Central memory CD8-positive, alpha-beta T cell (primary cell): ENCODE measurements at regions not wholly inside any gene's neighbourhood (a gene's known extent, or its start where the extent isn't known, plus 50 kb on each side); places are given as distances from the start of the nearest gene placed in this dataset.

ENCODE experiments used
- ATAC-seq: fragments of 150-1000 bp; cut with Tn5 transposase; replicated peaks from 2 replicates; pipeline ENCODE4 v1.10.0; 2022; ENCODE audit warnings: mild to moderate bottlenecking, moderate FRiP score, moderate number of reproducible peaks; ENCODE audit not compliant: poor library complexity, severe bottlenecking; ENCODE audit errors: extremely low read depth
- DNase-seq, 2 donors: peaks; one replicate each; pipeline ENCODE4 v3.0.0; 2021; ENCODE audit warnings: low spot score in 2 of 2
- H3K27ac Mint-ChIP-seq: one replicate; pipeline ENCODE4 v1.8.0; 2022; ENCODE audit warnings: low read depth, mild to moderate bottlenecking, moderate library complexity, mixed read lengths
- H3K27me3 Mint-ChIP-seq: one replicate; pipeline ENCODE4 v1.8.0; 2022; ENCODE audit warnings: mixed read lengths
- H3K36me3 Mint-ChIP-seq: one replicate; pipeline ENCODE4 v1.8.0; 2022; ENCODE audit warnings: mild to moderate bottlenecking, moderate library complexity, mixed read lengths; ENCODE audit not compliant: insufficient read depth
- H3K4me1 Mint-ChIP-seq: one replicate; pipeline ENCODE4 v1.8.0; 2022; ENCODE audit warnings: mixed read lengths
- H3K4me3 Mint-ChIP-seq: one replicate; pipeline ENCODE4 v1.8.0; 2022; ENCODE audit warnings: mild to moderate bottlenecking, moderate library complexity, mixed read lengths
- H3K9me3 Mint-ChIP-seq: one replicate; pipeline ENCODE4 v1.8.0; 2022; ENCODE audit warnings: mixed read lengths

GRCh38 chr2:226608451-226608850 is 191.2 kb downstream of the IRS1 start:
- no peak overlapping the region for H3K4me3 Mint-ChIP-seq
- no peaks in the 10 kb centered on the region for H3K9me3 Mint-ChIP-seq
- ATAC-seq (no peak), DNase-seq (no peak)
- H3K27ac Mint-ChIP-seq, result no peak overlapping the region
- no peaks in the 10 kb centered on the region for H3K36me3 Mint-ChIP-seq
- no peaks in the 10 kb centered on the region for H3K4me1 Mint-ChIP-seq
- H3K27me3 Mint-ChIP-seq, result peaks cover 54% of the 10 kb centered on the region

GRCh38 chr2:226607379-226607778 is 192.2 kb downstream of the IRS1 start:
- Mint-ChIP-seq H3K9me3 (no peaks in the 10 kb centered on the region), H3K36me3 (no peaks in the 10 kb centered on the region), H3K27ac (no peak overlapping the region), H3K4me1 (no peaks in the 10 kb centered on the region), H3K27me3 (peaks cover 55% of the 10 kb centered on the region), H3K4me3 (no peak overlapping the region)
- DNase-seq (no peak), ATAC-seq (no peak)

GRCh38 chr2:226605642-226606041 is 194.0 kb downstream of the IRS1 start:
- Mint-ChIP-seq H3K9me3 (no peaks in the 10 kb centered on the region), H3K4me1 (no peaks in the 10 kb centered on the region), H3K27me3 (peaks cover 55% of the 10 kb centered on the region), H3K4me3 (no peak overlapping the region), H3K36me3 (no peaks in the 10 kb centered on the region), H3K27ac (no peak overlapping the region)
- no peak for ATAC-seq
- no peak for DNase-seq

- Mint-ChIP-seq H3K9me3 (no peaks in the 10 kb centered on the region), H3K4me1 (no peaks in the 10 kb centered on the region), H3K27me3 (peaks cover 61% of the 10 kb centered on the region), H3K36me3 (no peaks in the 10 kb centered on the region), H3K4me3 (no peak overlapping the region), H3K27ac (no peak overlapping the region)
- no peak for DNase-seq
- no peak for ATAC-seq
These were observed 196.0 kb downstream of the IRS1 start for GRCh38 chr2:226603606-226604005.

GRCh38 chr2:226601881-226602662 is 197.5 kb downstream of the IRS1 start:
- H3K27ac Mint-ChIP-seq, result no peak overlapping the region
- no peaks in the 10 kb centered on the region for H3K9me3 Mint-ChIP-seq
- ATAC-seq, result no peak

GRCh38 chr2:226600802-226601201 is 198.8 kb downstream of the IRS1 start:
- Mint-ChIP-seq H3K27ac (no peak overlapping the region), H3K4me1 (no peaks in the 10 kb centered on the region), H3K27me3 (peaks cover 70% of the 10 kb centered on the region), H3K36me3 (no peaks in the 10 kb centered on the region), H3K9me3 (peaks cover 10% of the 10 kb centered on the region), H3K4me3 (no peak overlapping the region)
- DNase-seq (no peak), ATAC-seq (no peak)

More at GRCh38 chr2:226601881-226602662, 197.5 kb downstream of the IRS1 start:
- no peak for DNase-seq
- Mint-ChIP-seq H3K27me3 (peaks cover 65% of the 10 kb centered on the region), H3K4me3 (no peak overlapping the region), H3K36me3 (no peaks in the 10 kb centered on the region), H3K4me1 (no peaks in the 10 kb centered on the region)

- Mint-ChIP-seq H3K4me1 (no peaks in the 10 kb centered on the region), H3K36me3 (no peaks in the 10 kb centered on the region), H3K27ac (no peak overlapping the region), H3K9me3 (peaks cover 13% of the 10 kb centered on the region), H3K27me3 (peaks cover 70% of the 10 kb centered on the region), H3K4me3 (no peak overlapping the region)
- DNase-seq (no peak), ATAC-seq (no peak)
These were observed 199.4 kb downstream of the IRS1 start for GRCh38 chr2:226600184-226600583.

GRCh38 chr2:226589043-226589442 is 210.6 kb downstream of the IRS1 start:
- H3K4me1 Mint-ChIP-seq, result no peaks in the 10 kb centered on the region
- no peak overlapping the region for H3K27ac Mint-ChIP-seq
- H3K36me3 Mint-ChIP-seq, result no peaks in the 10 kb centered on the region
- DNase-seq (no peak), ATAC-seq (no peak)
- H3K4me3 Mint-ChIP-seq, result no peak overlapping the region
- H3K27me3 Mint-ChIP-seq, result peaks cover 20% of the 10 kb centered on the region
- H3K9me3 Mint-ChIP-seq, result peaks cover 5% of the 10 kb centered on the region

- no peaks in the 10 kb centered on the region for H3K4me1 Mint-ChIP-seq
- H3K27ac Mint-ChIP-seq, result no peak overlapping the region
- peaks cover 11% of the 10 kb centered on the region for H3K9me3 Mint-ChIP-seq
- no peaks in the 10 kb centered on the region for H3K36me3 Mint-ChIP-seq
- ATAC-seq, result no peak
- DNase-seq, result no peak
- H3K27me3 Mint-ChIP-seq, result peaks cover 16% of the 10 kb centered on the region
- H3K4me3 Mint-ChIP-seq, result no peak overlapping the region
These were observed 214.5 kb downstream of the IRS1 start for GRCh38 chr2:226585130-226585561.

GRCh38 chr2:226584518-226585055 is 215.0 kb downstream of the IRS1 start:
- no peak for DNase-seq
- Mint-ChIP-seq H3K27ac (no peak overlapping the region), H3K27me3 (peaks cover 16% of the 10 kb centered on the region), H3K4me3 (no peak overlapping the region), H3K4me1 (no peaks in the 10 kb centered on the region), H3K9me3 (peaks cover 11% of the 10 kb centered on the region), H3K36me3 (no peaks in the 10 kb centered on the region)
- ATAC-seq, result no peak

GRCh38 chr2:226583715-226584114 is 215.9 kb downstream of the IRS1 start:
- Mint-ChIP-seq H3K4me3 (no peak overlapping the region), H3K36me3 (no peaks in the 10 kb centered on the region), H3K4me1 (no peaks in the 10 kb centered on the region)

GRCh38 chr2:226581661-226582060 is 218.0 kb downstream of the IRS1 start:
- no peak overlapping the region for H3K4me3 Mint-ChIP-seq
- no peaks in the 10 kb centered on the region for H3K4me1 Mint-ChIP-seq

More at GRCh38 chr2:226583715-226584114, 215.9 kb downstream of the IRS1 start:
- H3K9me3 Mint-ChIP-seq, result peaks cover 11% of the 10 kb centered on the region
- ATAC-seq, result no peak
- no peak for DNase-seq
- peaks cover 16% of the 10 kb centered on the region for H3K27me3 Mint-ChIP-seq
- no peak overlapping the region for H3K27ac Mint-ChIP-seq

GRCh38 chr2:226581004-226581403 is 218.6 kb downstream of the IRS1 start:
- Mint-ChIP-seq H3K4me3 (no peak overlapping the region), H3K27me3 (peaks cover 16% of the 10 kb centered on the region), H3K27ac (no peak overlapping the region), H3K4me1 (no peaks in the 10 kb centered on the region), H3K36me3 (no peaks in the 10 kb centered on the region), H3K9me3 (peaks cover 11% of the 10 kb centered on the region)
- DNase-seq (no peak), ATAC-seq (no peak)

More at GRCh38 chr2:226581661-226582060, 218.0 kb downstream of the IRS1 start:
- ATAC-seq (no peak), DNase-seq (no peak)
- no peak overlapping the region for H3K27ac Mint-ChIP-seq
- H3K27me3 Mint-ChIP-seq, result peaks cover 16% of the 10 kb centered on the region
- peaks cover 11% of the 10 kb centered on the region for H3K9me3 Mint-ChIP-seq
- H3K36me3 Mint-ChIP-seq, result no peaks in the 10 kb centered on the region
